Transverse colon (tissue), 4 donors: ENCODE measurements at regions not wholly inside any gene's neighbourhood (a gene's known extent, or its start where the extent isn't known, plus 50 kb on each side); places are given as distances from the start of the nearest gene placed in this dataset.

Source experiments
- DNase-seq: peaks from one replicate; pipeline ENCODE4 v3.0.0-alpha.2; 2019
- H3K27ac ChIP-seq, 4 donors: fragments of 200-600 bp; sonication (generic); 2 replicates each; pipeline ENCODE4 v1.5.1; 2016 to 2018; ENCODE audit warnings: inconsistent platforms in 4 of 4
- H3K27me3 ChIP-seq: fragments of 200-600 bp; sonication (generic); 2 replicates; pipeline ENCODE4 v1.5.1; 2017; ENCODE audit warnings: inconsistent platforms
- H3K36me3 ChIP-seq, 4 donors: fragments of 200-600 bp; sonication (generic); 2 replicates each; pipeline ENCODE4 v1.5.1; 2017 to 2019; ENCODE audit warnings: inconsistent platforms in 4 of 4
- H3K4me1 ChIP-seq, 4 donors: fragments of 200-600 bp; sonication (generic); 2 replicates each; pipeline ENCODE4 v1.5.1; 2017 to 2020; ENCODE audit warnings: inconsistent platforms in 4 of 4
- H3K4me3 ChIP-seq, 4 donors: fragments of 200-600 bp; sonication (generic); 1 replicate in 1 of 4; 2 replicates in 3 of 4; pipeline versions ENCODE4 v1.5.1 to v1.6.1; 2017 to 2019; ENCODE audit warnings: inconsistent platforms in 4 of 4
- H3K9me3 ChIP-seq, 2 donors: fragments of 200-600 bp; sonication (generic); 2 replicates each; pipeline ENCODE4 v1.5.1; 2017 to 2019; ENCODE audit warnings: inconsistent platforms in 2 of 2
- EP300 ChIP-seq: sonication (generic); formaldehyde crosslinking; IDR thresholded peaks from one replicate; pipeline ENCODE4 v1.6.1; 2017; ENCODE audit warnings: antibody characterized with exemption, low read depth
- POLR2A ChIP-seq: fragments of 450-650 bp; IDR thresholded peaks from one replicate; pipeline ENCODE4 v1.6.1; 2016; ENCODE audit warnings: antibody characterized with exemption, mild to moderate bottlenecking, moderate library complexity
- POLR2AphosphoS5 ChIP-seq, 3 donors: sonication (generic); formaldehyde crosslinking; IDR thresholded peaks; one replicate each; pipeline ENCODE4 v1.6.1; 2016; ENCODE audit warnings: antibody characterized with exemption in 3 of 3
- WGBS, 2 donors: methylation state at CpG; one replicate each; pipeline ENCODE4 v1.1.5; 2018; ENCODE audit warnings: low coverage in 1 of 2; 5-methylcytosine and 5-hydroxymethylcytosine counted together
- in situ Hi-C, 4 donors: fragments of 200-750 bp; cut with MboI; loops; one replicate each; pipeline versions ENCODE4 v1.15.0 to v1.15.1; 2017; ENCODE audit warnings: low sequenced_read_pairs in 3 of 4, low pct_ligation_motif_present in 1 of 4, low pct_unique_long_range_greater_than_20kb in 1 of 4
- intact Hi-C: fragments of 100-400 bp; cut with DNase I; formaldehyde crosslinking; loops from one replicate; pipeline ENCODE4 v1.15.1; 2023; ENCODE audit warnings: low total_unique reads
- TF ChIP-seq, protein P1 (sequence below), 5 experiments: fragments of 200-600 bp in 3 of 5; fragments of 450-650 bp in 2 of 5; sonication (generic) in 3 of 5; IDR thresholded peaks; 1 replicate in 2 of 5; 2 replicates in 3 of 5; pipeline ENCODE4 v1.5.1; 2016 to 2017; ENCODE audit warnings: antibody characterized with exemption in 5 of 5, inconsistent platforms in 3 of 5, mild to moderate bottlenecking in 2 of 5, moderate library complexity in 1 of 5

DNA sequence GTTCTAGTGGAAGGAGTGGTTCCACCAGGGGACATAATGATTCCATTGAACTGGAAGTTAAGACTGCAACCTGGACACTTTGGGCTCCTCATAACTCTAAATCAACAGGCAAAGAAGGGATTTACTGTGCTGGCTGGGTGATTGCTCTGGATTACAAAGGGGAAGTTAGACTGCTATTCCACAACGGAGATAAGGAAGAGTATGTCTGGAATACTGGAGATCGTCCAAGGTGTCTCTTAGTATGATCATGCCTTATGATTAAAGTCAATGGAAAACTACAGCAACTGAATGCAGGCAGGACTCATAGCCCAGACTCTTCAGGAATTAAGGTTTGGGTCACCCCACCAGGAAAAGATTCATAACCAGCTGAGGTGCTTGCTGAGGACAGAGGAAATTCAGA lies 310.6 kb upstream of the MGMT start:
- DNase-seq, result no peak
- H3K27me3 ChIP-seq, result no peaks in the 10 kb centered on the region
- H3K36me3 ChIP-seq, result no peaks in the 10 kb centered on the region
- WGBS, 2 donors, result 45% methylated on average over 2 of the region's 2 CpGs; no CpG with 5 or more reads in 1 of the 2 donors
- TF ChIP-seq, protein P1, sequence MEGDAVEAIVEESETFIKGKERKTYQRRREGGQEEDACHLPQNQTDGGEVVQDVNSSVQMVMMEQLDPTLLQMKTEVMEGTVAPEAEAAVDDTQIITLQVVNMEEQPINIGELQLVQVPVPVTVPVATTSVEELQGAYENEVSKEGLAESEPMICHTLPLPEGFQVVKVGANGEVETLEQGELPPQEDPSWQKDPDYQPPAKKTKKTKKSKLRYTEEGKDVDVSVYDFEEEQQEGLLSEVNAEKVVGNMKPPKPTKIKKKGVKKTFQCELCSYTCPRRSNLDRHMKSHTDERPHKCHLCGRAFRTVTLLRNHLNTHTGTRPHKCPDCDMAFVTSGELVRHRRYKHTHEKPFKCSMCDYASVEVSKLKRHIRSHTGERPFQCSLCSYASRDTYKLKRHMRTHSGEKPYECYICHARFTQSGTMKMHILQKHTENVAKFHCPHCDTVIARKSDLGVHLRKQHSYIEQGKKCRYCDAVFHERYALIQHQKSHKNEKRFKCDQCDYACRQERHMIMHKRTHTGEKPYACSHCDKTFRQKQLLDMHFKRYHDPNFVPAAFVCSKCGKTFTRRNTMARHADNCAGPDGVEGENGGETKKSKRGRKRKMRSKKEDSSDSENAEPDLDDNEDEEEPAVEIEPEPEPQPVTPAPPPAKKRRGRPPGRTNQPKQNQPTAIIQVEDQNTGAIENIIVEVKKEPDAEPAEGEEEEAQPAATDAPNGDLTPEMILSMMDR (IDR thresholded peaks at IDR 0.05), result no peak
- TF ChIP-seq EP300, result no peak
- no peak for TF ChIP-seq POLR2A
- TF ChIP-seq POLR2AphosphoS5 (IDR thresholded peaks at IDR 0.05), result no peak
- intact Hi-C loops, result no loop called here
- in situ Hi-C loops, result no loop called here
- H3K4me3 ChIP-seq, result no peak overlapping the region
- H3K27ac ChIP-seq, result no peak overlapping the region
- H3K4me1 ChIP-seq, result no peaks in the 10 kb centered on the region
- H3K9me3 ChIP-seq, result no peaks in the 10 kb centered on the region

DNA sequence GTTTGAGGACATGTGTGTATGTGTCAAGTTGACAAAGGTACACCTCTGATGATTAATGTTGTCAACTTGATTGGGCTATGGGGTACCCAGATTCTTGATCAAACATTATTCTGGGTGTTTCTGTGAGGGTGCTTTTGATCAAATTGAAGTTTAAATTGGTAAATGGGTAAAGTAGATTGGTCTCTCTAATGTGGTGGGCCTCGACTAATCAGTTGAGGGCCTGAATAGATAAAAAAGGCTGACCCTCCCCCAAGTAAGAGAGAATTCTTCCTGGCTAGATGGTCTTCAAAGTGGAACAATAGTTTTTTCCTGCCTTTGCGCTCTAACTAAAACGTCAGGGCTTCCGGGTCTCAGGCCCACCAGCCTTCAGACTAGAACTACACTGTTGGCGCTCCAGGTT lies 309.9 kb upstream of the MGMT start:
- no peak overlapping the region for H3K4me3 ChIP-seq
- in situ Hi-C loops (no loop called here), intact Hi-C loops (no loop called here)
- H3K4me1 ChIP-seq, result no peaks in the 10 kb centered on the region
- no peaks in the 10 kb centered on the region for H3K36me3 ChIP-seq
- no peak overlapping the region for H3K27ac ChIP-seq
- TF ChIP-seq POLR2A (no peak), POLR2AphosphoS5 (IDR thresholded peaks at IDR 0.05) (no peak), EP300 (no peak)
- TF ChIP-seq, protein P1 (IDR thresholded peaks at IDR 0.05), result no peak
- 91 to 93% methylated on average over 5 of the region's 5 CpGs for WGBS, 2 donors
- H3K9me3 ChIP-seq, result no peaks in the 10 kb centered on the region
- H3K27me3 ChIP-seq, result no peaks in the 10 kb centered on the region
- DNase-seq, result no peak

DNA sequence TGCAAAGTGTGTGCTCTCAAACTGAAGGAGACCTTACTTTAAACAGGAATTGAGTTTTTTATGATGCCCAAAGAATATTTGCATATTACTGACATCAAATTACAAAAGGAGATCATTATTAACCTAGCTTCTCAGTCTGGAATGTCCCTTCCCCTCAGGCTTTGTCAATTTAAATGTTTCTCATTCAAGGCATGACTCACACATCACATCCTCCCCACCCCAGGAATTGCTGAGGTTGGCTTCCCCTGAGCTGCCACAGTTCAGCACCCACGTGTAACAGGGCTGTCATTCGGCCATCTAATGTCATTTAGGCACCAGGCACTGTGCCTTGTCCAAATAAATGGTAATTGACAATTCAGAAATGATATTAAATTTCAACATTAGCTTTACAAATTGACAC lies 305.9 kb upstream of the MGMT start:
- H3K4me1 ChIP-seq, result no peaks in the 10 kb centered on the region
- intact Hi-C loops, result no loop called here

GRCh38 chr10:129163531-129163930 lies 303.5 kb upstream of the MGMT start:
- DNase-seq, result no peak
- H3K9me3 ChIP-seq, result no peaks in the 10 kb centered on the region
- intact Hi-C loops (no loop called here), in situ Hi-C loops (no loop called here)
- H3K4me1 ChIP-seq, result no peaks in the 10 kb centered on the region
- H3K36me3 ChIP-seq, result no peaks in the 10 kb centered on the region
- H3K27ac ChIP-seq, result no peak overlapping the region
- H3K27me3 ChIP-seq, result no peaks in the 10 kb centered on the region
- TF ChIP-seq, protein P1 (IDR thresholded peaks at IDR 0.05), result no peak
- TF ChIP-seq POLR2AphosphoS5 (IDR thresholded peaks at IDR 0.05), result no peak
- no peak for TF ChIP-seq EP300
- TF ChIP-seq POLR2A, result no peak
- no peak overlapping the region for H3K4me3 ChIP-seq
- 74 to 86% methylated on average over 7 of the region's 7 CpGs for WGBS, 2 donors

More for the DNA sequence above, 305.9 kb upstream of the MGMT start:
- H3K9me3 ChIP-seq, result no peaks in the 10 kb centered on the region
- H3K27ac ChIP-seq, result no peak overlapping the region
- TF ChIP-seq, protein P1 (IDR thresholded peaks at IDR 0.05), result no peak
- TF ChIP-seq EP300 (no peak), POLR2A (no peak), POLR2AphosphoS5 (IDR thresholded peaks at IDR 0.05) (no peak)
- H3K36me3 ChIP-seq, result no peaks in the 10 kb centered on the region
- no peaks in the 10 kb centered on the region for H3K27me3 ChIP-seq
- H3K4me3 ChIP-seq, result no peak overlapping the region
- WGBS, 2 donors, result 41% methylated on average over 2 of the region's 2 CpGs; no CpG with 5 or more reads in 1 of the 2 donors
- no peak for DNase-seq
- in situ Hi-C loops, result no loop called here
